8988T (cell line): ENCODE measurements at regions not wholly inside any gene's neighbourhood (a gene's known extent, or its start where the extent isn't known, plus 50 kb on each side); places are given as distances from the start of the nearest gene placed in this dataset.
"Not testable (repeated sequence)": the region's sequence is repeated elsewhere in the genome, so short reads cannot be mapped to it uniquely, and the experiment has no call there.

Source experiments
- DNase-seq: peaks from one replicate; pipeline ENCODE4 v3.0.0; 2011

- DNase-seq, result no peak
These were observed 681.0 kb downstream of the RPL10L start for GRCh38 chr14:45970621-45971020.

DNA sequence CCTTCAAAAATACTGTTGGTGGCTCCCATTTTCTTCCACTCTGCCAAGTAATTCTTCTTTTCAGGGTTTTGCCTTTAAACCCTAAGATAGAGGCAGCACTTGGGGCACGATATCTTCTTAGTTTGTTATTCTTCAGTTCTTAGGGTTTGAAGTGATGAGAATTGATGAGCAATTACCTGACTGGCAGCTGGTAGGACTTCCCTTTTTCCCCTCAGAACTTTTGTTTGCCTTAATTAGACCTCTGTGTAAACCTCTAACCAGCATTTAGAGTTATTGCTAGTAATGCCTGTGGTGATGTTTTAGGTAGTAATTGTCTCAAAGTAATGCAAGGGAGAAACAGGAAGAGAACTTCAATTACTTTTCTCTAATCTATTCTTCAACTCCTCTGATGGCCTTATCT, 683.5 kb downstream of the RPL10L start:
- no peak for DNase-seq

GRCh38 chr14:45949479-45949878, 696.5 kb upstream of the MIS18BP1 start:
- DNase-seq, result no peak

DNA sequence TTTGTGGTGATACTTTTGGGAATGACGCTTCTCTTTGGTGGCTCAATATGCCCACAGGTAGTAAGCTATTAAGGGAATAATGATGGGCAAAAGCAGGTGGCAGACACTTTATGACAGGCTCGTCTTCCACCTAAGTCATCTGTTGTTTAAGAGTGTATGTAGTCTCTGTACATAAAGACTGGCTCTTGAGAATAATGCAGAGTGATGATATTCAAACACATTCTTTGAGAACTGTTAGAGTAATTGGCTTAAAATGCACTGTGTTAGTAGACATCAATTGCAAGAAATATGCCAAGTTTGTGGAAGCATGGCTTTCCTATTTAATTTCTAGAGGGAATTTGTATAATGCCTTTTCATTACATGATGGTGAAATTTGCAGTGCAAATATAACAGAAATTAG, 694.8 kb upstream of the MIS18BP1 start:
- DNase-seq, result no peak

DNA sequence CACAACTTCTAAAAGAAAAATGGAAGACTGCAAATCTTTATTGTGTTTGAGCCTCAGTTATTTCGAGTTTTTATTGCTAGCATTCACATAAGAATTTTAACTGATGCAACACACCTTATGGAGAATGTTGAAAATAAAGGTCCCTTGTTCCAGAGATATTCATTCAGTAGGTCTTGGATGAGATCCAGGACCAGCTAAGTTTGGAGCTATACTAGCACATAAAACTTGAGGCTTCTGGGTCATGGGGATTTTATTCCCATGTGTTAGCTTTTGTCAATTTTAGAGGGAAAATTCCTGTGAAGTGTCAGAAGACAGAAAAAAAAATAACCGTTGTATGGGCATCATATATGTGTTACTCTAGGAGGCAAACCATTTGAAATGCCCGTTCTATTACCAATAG, 693.2 kb upstream of the MIS18BP1 start:
- no peak for DNase-seq

DNA sequence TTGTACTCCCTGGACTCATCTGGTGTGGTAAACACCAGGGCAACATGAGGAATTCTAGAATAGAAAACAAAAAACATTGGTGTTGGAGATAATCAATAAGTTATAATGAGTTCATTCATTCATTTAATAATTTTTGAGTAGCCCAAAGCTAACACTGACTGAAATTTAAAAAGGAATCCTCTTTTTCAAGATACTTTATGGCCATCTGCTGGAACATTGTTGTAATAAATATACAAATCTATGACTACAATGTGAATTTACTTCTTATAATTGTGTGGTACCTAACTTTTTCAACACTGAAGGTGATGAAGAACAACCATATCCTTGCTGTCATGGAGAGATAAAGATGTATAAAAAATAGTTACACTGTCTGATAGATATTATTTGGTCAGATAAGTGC, 687.3 kb upstream of the MIS18BP1 start:
- no peak for DNase-seq

GRCh38 chr14:45939572-45939971, 686.6 kb upstream of the MIS18BP1 start:
- DNase-seq, result no peak

GRCh38 chr14:45919995-45920394, 667.0 kb upstream of the MIS18BP1 start:
- not testable (repeated sequence) for DNase-seq

DNA sequence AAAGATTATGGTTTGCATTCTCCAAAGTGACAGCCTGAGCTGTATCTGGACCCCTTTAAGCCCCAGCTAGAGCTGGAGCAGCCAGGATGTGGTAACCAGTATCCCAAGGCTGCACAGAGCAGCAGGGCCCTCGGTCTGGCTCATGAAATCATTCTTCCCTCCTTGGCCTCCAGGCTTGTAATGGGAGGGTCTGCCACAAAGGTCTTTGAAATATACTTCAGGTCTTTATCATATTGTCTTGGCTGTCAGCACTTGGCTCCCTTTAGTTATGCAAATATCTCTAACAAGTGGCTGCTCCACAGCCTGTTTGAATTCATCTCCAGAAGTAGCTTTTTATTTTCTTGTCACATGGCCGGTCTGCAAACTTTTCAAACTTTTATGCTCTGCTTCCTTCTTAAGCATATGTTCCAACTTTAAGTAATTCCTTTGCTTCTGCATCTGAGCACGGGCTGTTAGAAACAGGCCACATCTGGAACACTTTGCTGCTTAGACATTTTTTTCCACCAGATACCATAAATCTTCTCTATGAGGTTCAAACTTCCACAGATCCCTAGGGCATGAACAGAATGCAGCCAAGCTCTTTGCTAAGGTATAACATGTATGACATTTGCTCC, 663.4 kb upstream of the MIS18BP1 start:
- DNase-seq, result no peak

DNA sequence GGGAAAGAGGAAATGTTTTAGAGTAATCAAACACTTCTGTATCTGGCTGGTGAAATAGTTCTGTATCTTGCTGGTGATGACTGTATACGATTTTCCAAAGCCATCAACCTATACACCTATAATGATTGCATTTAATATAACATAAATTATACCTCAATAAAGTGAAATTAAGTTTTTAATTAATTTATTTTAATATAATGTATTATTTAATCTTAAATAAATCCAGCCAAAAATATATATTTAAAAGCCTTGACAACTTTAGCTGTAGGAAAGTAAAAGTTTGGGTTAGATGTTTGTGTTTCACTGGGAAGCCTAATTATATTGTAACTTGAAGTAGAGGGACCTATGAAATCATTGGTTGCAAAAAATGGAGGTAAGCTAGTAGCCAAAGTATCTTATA, 654.8 kb upstream of the MIS18BP1 start:
- DNase-seq, result no peak

DNA sequence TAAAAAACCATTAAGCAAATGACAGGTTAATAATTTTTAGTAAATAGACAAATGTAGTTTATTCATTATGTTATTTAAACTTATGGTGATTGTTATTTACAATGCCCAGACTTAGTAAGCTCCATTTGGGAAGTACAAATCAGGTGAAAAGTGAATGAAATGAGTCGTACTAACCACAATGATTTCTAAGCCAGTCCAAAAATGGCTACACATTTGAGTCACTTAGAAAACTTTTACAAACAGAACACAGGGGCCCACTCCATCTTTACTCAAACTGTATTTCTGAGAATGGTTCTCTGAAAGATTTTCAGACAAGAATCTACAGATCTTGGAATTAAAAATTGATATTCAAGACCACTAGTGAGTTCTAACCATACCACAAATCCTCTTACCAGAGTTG, 653.3 kb upstream of the MIS18BP1 start:
- no peak for DNase-seq

GRCh38 chr14:45905672-45906071, 652.7 kb upstream of the MIS18BP1 start:
- no peak for DNase-seq

DNA sequence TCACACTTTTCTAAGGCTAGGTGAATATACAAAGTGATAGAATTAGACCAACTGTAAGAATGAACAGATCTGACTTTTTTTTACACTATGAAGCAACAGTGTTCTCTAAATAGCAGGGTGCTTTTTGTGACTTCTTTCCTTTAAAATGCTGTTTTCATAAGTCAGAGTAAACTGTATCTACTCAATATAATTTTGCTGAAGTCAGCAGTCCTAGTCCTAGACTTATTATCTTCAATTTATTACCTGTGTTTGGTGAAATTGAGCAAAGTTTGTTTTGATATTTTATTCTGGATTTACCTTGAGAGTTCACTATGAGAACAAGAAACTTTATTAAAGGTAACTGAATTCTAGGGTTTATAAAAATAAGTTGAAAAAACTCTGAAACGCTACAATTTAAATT, 651.3 kb upstream of the MIS18BP1 start:
- DNase-seq, result no peak

- no peak for DNase-seq
These were observed 649.2 kb upstream of the MIS18BP1 start for GRCh38 chr14:45902241-45902640.

DNA sequence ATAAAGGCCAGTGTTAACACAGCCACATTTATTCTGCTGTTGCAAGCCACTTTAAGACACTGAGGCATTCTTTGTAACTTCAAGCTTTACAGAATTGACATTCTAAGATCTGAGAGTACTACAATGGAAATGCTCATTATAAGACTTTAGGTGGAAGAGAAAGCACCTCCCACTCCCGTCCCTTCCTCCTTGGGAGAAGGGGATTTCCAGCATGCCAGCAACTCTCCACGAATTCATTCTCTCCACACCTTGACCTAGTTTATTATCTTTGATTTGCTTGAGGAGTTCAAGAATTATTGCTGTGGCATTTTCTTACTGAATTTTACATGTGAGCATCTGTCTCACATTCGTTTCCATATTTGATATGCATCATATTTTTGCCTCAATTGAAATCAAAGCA, 644.4 kb upstream of the MIS18BP1 start:
- no peak for DNase-seq

- no peak for DNase-seq
These were observed 640.1 kb upstream of the MIS18BP1 start for GRCh38 chr14:45893127-45893526.

DNA sequence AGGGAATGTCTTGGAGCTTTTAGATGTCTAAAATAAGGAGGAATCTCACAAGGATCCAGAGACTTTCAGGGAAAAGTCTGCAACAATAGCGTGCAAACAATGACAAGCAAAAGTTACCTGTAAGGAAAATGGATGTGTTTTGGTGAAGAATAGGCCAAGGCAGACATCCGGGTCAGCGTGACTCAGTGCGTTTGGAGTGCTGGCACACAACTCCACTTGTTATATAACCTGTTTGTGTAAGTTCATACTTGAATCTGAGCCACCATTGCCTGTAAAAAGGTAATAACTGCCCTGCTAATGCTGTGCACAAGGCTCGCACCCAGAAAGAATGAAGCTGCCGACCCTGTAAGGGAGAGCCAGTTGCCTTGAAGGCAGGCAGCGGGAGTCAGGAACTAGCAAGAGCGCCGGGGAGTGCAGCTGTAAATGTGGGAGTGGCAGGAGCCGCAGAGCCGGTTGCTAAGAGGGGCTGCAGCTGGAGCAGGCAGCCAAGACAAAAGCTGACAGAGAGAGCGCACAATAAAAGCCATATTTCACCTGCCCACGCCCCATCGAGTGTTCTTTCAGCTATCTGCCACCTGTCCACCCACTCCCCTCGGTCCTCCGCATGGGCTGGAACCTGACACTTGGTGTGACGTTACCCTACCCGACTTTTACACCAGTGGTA, 638.5 kb upstream of the MIS18BP1 start:
- no peak for DNase-seq

DNA sequence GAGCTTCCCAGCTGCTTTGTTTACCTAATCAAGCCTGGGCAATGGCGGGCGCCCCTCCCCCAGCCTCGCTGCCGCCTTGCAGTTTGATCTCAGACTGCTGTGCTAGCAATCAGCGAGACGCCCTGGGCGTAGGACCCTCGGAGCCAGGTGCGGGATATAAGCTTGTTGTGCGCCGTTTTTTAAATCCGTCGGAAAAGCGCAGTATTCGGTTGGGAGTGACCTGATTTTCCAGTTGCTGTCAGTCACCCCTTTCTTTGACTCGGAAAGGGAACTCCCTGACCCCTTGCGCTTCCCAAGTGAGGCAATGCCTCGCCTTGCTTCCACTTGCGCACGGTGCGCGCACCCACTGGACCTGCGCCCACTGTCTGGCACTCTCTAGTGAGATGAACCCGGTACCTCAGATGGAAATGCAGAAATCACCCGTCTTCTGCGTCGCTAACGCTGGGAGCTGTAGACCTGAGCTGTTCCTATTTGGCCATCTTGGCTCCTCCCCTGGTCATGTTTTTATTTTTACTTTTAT, 635.8 kb upstream of the MIS18BP1 start:
- DNase-seq, result not testable (repeated sequence)

DNA sequence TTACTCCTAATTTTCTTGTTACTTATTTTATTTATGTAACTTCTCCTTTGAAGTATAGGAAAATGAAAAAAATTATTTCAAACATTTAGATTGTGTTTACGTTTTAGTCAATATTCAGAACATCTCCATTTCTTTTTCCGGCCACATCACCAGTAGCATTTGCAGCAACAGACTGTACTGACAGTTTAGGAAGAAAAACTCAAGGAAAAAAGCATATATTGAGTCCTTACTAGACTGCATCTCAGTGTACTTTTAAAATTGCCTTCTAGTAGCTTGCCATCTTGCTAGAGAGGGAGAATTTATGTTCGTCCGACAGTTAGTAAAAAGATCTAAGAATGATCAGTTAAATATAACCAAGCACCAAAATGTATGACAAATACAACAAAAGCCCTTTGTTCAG, 625.0 kb upstream of the MIS18BP1 start:
- DNase-seq, result no peak

DNA sequence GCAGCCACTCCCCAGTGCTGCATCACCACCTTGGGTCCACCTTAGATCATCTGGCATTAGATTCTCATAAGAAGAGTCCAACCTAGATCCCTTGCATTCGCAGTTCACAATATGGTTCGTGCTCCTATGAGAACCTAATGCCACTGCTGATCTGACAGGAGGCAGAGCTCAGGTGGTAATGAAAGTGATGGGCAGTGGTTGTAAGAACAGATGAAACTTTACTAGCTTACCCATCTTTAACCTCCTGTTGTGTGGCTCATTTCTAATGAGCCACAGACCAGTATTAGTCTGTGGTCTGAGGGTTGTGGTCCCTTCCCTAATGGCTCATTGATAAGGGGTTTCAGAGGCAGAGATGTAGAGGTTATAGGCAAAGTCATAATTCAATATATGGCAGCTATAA, 615.9 kb upstream of the MIS18BP1 start:
- no peak for DNase-seq

DNA sequence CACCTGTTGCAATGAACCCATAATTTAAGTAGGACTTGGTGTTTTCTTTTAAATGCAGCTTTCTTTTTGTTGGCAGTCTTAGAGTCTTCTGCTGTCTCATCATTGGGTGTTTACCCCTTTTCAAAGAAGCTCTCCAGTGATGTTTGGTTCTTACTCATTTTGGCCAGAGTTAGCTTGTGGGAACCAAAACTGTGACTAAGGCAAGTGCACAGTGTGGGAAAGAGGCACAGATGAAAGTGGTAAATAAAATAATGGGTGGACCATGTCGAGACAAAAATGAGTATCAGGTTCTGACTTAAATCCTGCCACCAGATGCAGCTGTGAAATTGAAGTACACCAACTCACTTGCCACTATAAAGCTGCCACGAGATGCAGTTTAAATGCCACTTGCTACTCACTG, 615.4 kb upstream of the MIS18BP1 start:
- no peak for DNase-seq

GRCh38 chr14:45867046-45867894, 614.3 kb upstream of the MIS18BP1 start:
- DNase-seq, result no peak

GRCh38 chr14:45838597-45838996, 585.6 kb upstream of the MIS18BP1 start:
- no peak for DNase-seq

GRCh38 chr14:45819107-45819506, 566.1 kb upstream of the MIS18BP1 start:
- DNase-seq, result no peak
